HEK293 (cell line): ENCODE measurements at regions not wholly inside any gene's neighbourhood (a gene's known extent, or its start where the extent isn't known, plus 50 kb on each side); places are given as distances from the start of the nearest gene placed in this dataset.

Experiments
- CTCF ChIA-PET: fragments of 350-600 bp; formaldehyde crosslinking; extraction: SDS; loops from one replicate; lab custom pipeline; 2021; ENCODE audit warnings: antibody characterized with exemption; lab: Yijun Ruan, JAX
- POLR2A ChIA-PET: fragments of 300-600 bp; formaldehyde crosslinking; extraction: SDS; loops from one replicate; lab custom pipeline; 2020; ENCODE audit warnings: antibody characterized with exemption, inconsistent platforms; lab: Yijun Ruan, JAX
- H3K27ac ChIP-seq: fragments of 200-500 bp; sonication (Bioruptor generic); 2 replicates; pipeline ENCODE4 v1.5.1; 2014; ENCODE audit warnings: low read depth, low read length, control low read depth, inconsistent platforms; ENCODE audit errors: extremely low read depth
- H3K36me3 ChIP-seq, 2 experiments: fragments of 200-500 bp in 1 of 2; sonication (Bioruptor generic) in 1 of 2; 1 replicate in 1 of 2; 2 replicates in 1 of 2; pipeline ENCODE4 v1.5.1; 2014 to 2017; ENCODE audit warnings: inconsistent platforms in 2 of 2, low read length in 2 of 2; ENCODE audit not compliant: control insufficient read depth in 2 of 2, insufficient read depth in 1 of 2
- H3K4me1 ChIP-seq: fragments of 200-500 bp; sonication (Bioruptor generic); 2 replicates; pipeline ENCODE4 v1.5.1; 2014; ENCODE audit warnings: mild to moderate bottlenecking, low read length, inconsistent platforms; ENCODE audit not compliant: control insufficient read depth, insufficient read depth
- H3K4me3 ChIP-seq: 2 replicates; pipeline ENCODE4 v1.5.1; 2011; ENCODE audit warnings: low read depth, mild to moderate bottlenecking, control low read depth, low read length, moderate library complexity
- H3K9me3 ChIP-seq: fragments of 200-500 bp; sonication (Bioruptor generic); 2 replicates; pipeline ENCODE4 v1.5.1; 2014; ENCODE audit warnings: low read depth, low read length, inconsistent platforms; ENCODE audit not compliant: control insufficient read depth, insufficient read depth
- GFI1B ChIP-seq: fragments of 450-650 bp; formaldehyde crosslinking; IDR thresholded peaks from 2 replicates; pipeline ENCODE4 v1.5.1; 2016; ENCODE audit warnings: missing biosample characterization, missing genetic modification characterization
- MEIS1 ChIP-seq: sonication (generic); formaldehyde crosslinking; IDR thresholded peaks from 2 replicates; pipeline ENCODE4 v1.8.1; 2022; ENCODE audit warnings: missing genetic modification reagents, mild to moderate bottlenecking, borderline replicate concordance
- ZNF138 ChIP-seq: fragments of 450-650 bp; formaldehyde crosslinking; IDR thresholded peaks from 2 replicates; pipeline ENCODE4 v1.5.1; 2016; ENCODE audit warnings: missing biosample characterization, missing genetic modification characterization, borderline replicate concordance
- ZNF350 ChIP-seq: fragments of 450-650 bp; formaldehyde crosslinking; IDR thresholded peaks from 2 replicates; pipeline ENCODE4 v1.5.0; 2017; ENCODE audit warnings: missing biosample characterization, mild to moderate bottlenecking, missing genetic modification characterization
- ZNF366 ChIP-seq: fragments of 450-650 bp; formaldehyde crosslinking; conservative IDR thresholded peaks from 2 replicates; pipeline ENCODE4 v1.5.1; 2016; ENCODE audit warnings: missing biosample characterization, missing genetic modification characterization
- ZNF391 ChIP-seq: fragments of 450-650 bp; formaldehyde crosslinking; IDR thresholded peaks from 2 replicates; pipeline ENCODE4 v1.5.1; 2016; ENCODE audit warnings: low read depth, missing biosample characterization, missing genetic modification characterization, borderline replicate concordance
- ZNF404 ChIP-seq: fragments of 450-650 bp; formaldehyde crosslinking; IDR thresholded peaks from 2 replicates; pipeline ENCODE4 v1.5.1; 2017; ENCODE audit warnings: missing biosample characterization, missing genetic modification characterization
- ZNF561 ChIP-seq: fragments of 450-650 bp; IDR thresholded peaks from 2 replicates; pipeline ENCODE4 v1.5.1; 2018; ENCODE audit warnings: missing biosample characterization, missing genetic modification characterization, borderline replicate concordance
- ZNF76 ChIP-seq: fragments of 450-650 bp; formaldehyde crosslinking; IDR thresholded peaks from 2 replicates; pipeline ENCODE4; 2016; ENCODE audit warnings: low read depth, missing biosample characterization, missing genetic modification characterization, borderline replicate concordance
- ZNF768 ChIP-seq: fragments of 450-650 bp; formaldehyde crosslinking; IDR thresholded peaks from 2 replicates; pipeline ENCODE4 v1.5.1; 2018; ENCODE audit warnings: missing biosample characterization, mild to moderate bottlenecking, missing genetic modification characterization
- ZNF785 ChIP-seq: fragments of 450-650 bp; formaldehyde crosslinking; IDR thresholded peaks from 2 replicates; pipeline ENCODE4 v1.5.1; 2016; ENCODE audit warnings: missing biosample characterization, missing genetic modification characterization
- ZNF792 ChIP-seq: fragments of 450-650 bp; formaldehyde crosslinking; IDR thresholded peaks from 2 replicates; pipeline ENCODE4 v1.5.1; 2016; ENCODE audit warnings: missing biosample characterization, missing genetic modification characterization
- TF ChIP-seq, protein P1 (sequence below): fragments of 450-650 bp; formaldehyde crosslinking; conservative IDR thresholded peaks from 2 replicates; pipeline ENCODE4 v1.5.1; 2016; ENCODE audit warnings: low read depth, missing biosample characterization, missing genetic modification characterization
- TF ChIP-seq, protein P2 (sequence below): fragments of 450-650 bp; formaldehyde crosslinking; IDR thresholded peaks from 2 replicates; pipeline ENCODE4 v1.5.1; 2016; ENCODE audit warnings: missing biosample characterization, missing genetic modification characterization
- TF ChIP-seq, protein P3 (sequence below): fragments of 450-650 bp; formaldehyde crosslinking; IDR thresholded peaks from 2 replicates; pipeline ENCODE4 v1.5.1; 2017; ENCODE audit warnings: missing biosample characterization, missing genetic modification characterization

DNA sequence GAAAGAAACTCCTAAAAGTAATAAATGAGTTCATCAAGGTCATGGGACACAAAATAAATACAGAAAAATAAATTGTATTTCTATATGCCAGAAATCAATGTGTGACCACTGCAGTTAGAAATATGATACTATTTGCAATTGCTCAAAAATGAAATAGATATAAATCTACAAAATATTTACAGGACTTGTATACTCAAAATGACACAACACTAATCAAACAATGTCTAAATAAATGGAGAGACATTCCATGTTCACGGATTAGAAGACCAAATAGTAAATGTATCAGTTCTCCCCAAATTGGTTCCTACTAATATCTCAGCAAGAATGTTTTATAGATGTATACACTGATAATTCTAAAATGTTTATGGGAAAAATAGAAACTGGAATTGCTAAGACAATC lies 345.3 kb downstream of the NR2F1-AS1 start:
- CTCF ChIA-PET: interaction anchor here (0.7 kb wide), 1 partner anchor 81 kb away, joined by 4 read pairs; no protein-coding TSS in a partner anchor

DNA sequence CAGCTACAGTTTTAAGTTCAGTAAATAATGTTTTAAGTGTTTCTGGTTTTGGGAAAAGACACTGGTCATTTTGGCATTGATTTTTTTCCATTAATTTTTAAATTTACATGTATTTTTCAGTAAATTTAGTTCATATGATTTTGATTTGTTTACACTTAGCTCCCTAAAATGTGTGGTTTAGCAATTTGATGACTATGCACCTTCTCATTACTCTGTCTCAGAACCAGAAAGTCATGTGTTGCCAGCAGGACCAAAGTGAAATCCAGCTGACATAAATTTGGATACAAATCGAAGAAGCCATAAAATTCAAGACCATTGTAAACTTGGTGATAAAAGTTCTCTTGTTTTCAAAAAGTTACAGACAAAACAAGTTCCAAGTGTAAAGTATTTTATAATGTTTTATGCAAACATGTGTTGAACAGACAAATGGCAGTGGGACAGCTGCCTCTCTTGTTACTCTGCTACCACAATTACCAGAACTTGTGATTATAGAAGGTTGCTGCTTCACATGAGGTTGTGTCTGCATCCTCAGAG lies 354.8 kb downstream of the NR2F1-AS1 start:
- H3K4me1 ChIP-seq: no peaks in the 10 kb centered on the region
- POLR2A ChIA-PET: no interaction called here
- H3K4me3 ChIP-seq: no peak overlapping the region
- H3K27ac ChIP-seq: no peak overlapping the region
- H3K9me3 ChIP-seq: no peaks in the 10 kb centered on the region
- H3K36me3 ChIP-seq: no peaks in the 10 kb centered on the region
- TF ChIP-seq, protein P1, sequence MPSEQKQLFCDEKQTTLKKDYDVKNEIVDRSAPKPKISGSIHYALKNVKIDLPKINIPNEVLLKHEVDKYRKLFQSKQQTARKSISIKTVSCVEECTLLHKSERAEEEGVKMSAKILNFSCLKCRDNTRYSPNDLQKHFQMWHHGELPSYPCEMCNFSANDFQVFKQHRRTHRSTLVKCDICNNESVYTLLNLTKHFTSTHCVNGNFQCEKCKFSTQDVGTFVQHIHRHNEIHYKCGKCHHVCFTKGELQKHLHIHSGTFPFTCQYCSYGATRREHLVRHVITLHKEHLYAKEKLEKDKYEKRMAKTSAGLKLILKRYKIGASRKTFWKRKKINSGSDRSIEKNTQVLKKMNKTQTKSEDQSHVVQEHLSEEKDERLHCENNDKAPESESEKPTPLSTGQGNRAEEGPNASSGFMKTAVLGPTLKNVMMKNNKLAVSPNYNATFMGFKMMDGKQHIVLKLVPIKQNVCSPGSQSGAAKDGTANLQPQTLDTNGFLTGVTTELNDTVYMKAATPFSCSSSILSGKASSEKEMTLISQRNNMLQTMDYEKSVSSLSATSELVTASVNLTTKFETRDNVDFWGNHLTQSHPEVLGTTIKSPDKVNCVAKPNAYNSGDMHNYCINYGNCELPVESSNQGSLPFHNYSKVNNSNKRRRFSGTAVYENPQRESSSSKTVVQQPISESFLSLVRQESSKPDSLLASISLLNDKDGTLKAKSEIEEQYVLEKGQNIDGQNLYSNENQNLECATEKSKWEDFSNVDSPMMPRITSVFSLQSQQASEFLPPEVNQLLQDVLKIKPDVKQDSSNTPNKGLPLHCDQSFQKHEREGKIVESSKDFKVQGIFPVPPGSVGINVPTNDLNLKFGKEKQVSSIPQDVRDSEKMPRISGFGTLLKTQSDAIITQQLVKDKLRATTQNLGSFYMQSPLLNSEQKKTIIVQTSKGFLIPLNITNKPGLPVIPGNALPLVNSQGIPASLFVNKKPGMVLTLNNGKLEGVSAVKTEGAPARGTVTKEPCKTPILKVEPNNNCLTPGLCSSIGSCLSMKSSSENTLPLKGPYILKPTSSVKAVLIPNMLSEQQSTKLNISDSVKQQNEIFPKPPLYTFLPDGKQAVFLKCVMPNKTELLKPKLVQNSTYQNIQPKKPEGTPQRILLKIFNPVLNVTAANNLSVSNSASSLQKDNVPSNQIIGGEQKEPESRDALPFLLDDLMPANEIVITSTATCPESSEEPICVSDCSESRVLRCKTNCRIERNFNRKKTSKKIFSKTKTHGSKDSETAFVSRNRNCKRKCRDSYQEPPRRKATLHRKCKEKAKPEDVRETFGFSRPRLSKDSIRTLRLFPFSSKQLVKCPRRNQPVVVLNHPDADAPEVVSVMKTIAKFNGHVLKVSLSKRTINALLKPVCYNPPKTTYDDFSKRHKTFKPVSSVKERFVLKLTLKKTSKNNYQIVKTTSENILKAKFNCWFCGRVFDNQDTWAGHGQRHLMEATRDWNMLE (tag by site-specific recombination): no peak
- TF ChIP-seq ZNF350 (tag by site-specific recombination) (0 out of 2 replicates have a peak, but pooled peaks have one; percentile 11), ZNF391 (tag by site-specific recombination) (no peak), GFI1B (no peak), ZNF561 (tag by site-specific recombination) (no peak)
- CTCF ChIA-PET: interaction anchor here (0.5 kb wide), 1 partner anchor 356 kb away, joined by 4 read pairs; no protein-coding TSS in a partner anchor

More for the DNA sequence above, 345.3 kb downstream of the NR2F1-AS1 start:
- Histone ChIP-seq H3K36me3 (no peaks in the 10 kb centered on the region), H3K27ac (no peak overlapping the region), H3K9me3 (no peaks in the 10 kb centered on the region), H3K4me1 (no peaks in the 10 kb centered on the region), H3K4me3 (no peak overlapping the region)
- POLR2A ChIA-PET: no interaction called here
- TF ChIP-seq MEIS1 (CRISPR knock-in tag) (no peak), ZNF366 (no peak), ZNF404 (tag by site-specific recombination) (no peak), ZNF768 (tag by site-specific recombination) (no peak), ZNF792 (tag by site-specific recombination) (no peak), ZNF76 (tag by site-specific recombination) (no peak), ZNF138 (no peak), ZNF785 (tag by site-specific recombination) (no peak)
- TF ChIP-seq, protein P2, sequence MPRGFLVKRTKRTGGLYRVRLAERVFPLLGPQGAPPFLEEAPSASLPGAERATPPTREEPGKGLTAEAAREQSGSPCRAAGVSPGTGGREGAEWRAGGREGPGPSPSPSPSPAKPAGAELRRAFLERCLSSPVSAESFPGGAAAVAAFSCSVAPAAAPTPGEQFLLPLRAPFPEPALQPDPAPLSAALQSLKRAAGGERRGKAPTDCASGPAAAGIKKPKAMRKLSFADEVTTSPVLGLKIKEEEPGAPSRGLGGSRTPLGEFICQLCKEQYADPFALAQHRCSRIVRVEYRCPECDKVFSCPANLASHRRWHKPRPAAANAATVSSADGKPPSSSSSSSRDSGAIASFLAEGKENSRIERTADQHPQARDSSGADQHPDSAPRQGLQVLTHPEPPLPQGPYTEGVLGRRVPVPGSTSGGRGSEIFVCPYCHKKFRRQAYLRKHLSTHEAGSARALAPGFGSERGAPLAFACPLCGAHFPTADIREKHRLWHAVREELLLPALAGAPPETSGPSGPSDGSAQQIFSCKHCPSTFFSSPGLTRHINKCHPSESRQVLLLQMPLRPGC (tag by site-specific recombination): no peak
- TF ChIP-seq, protein P3, sequence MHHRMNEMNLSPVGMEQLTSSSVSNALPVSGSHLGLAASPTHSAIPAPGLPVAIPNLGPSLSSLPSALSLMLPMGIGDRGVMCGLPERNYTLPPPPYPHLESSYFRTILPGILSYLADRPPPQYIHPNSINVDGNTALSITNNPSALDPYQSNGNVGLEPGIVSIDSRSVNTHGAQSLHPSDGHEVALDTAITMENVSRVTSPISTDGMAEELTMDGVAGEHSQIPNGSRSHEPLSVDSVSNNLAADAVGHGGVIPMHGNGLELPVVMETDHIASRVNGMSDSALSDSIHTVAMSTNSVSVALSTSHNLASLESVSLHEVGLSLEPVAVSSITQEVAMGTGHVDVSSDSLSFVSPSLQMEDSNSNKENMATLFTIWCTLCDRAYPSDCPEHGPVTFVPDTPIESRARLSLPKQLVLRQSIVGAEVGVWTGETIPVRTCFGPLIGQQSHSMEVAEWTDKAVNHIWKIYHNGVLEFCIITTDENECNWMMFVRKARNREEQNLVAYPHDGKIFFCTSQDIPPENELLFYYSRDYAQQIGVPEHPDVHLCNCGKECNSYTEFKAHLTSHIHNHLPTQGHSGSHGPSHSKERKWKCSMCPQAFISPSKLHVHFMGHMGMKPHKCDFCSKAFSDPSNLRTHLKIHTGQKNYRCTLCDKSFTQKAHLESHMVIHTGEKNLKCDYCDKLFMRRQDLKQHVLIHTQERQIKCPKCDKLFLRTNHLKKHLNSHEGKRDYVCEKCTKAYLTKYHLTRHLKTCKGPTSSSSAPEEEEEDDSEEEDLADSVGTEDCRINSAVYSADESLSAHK: no peak
